Inferior parietal cortex (tissue), 1 donor: ENCODE measurements at regions not wholly inside any gene's neighbourhood (a gene's known extent, or its start where the extent isn't known, plus 50 kb on each side); places are given as distances from the start of the nearest gene placed in this dataset.

Source experiments
- DNase-seq: peaks from one replicate; pipeline ENCODE4 v3.0.0-alpha.2; 2016; ENCODE audit errors: extremely low spot score

- no peak for DNase-seq
Observed at GRCh38 chr12:126361804-126362203, 1296.6 kb downstream of the AACS start.

- no peak for DNase-seq
Observed at GRCh38 chr12:126362493-126362892, 1297.3 kb downstream of the AACS start.

GRCh38 chr12:126362964-126363363 lies 1297.7 kb downstream of the AACS start:
- no peak for DNase-seq

GRCh38 chr12:126369487-126370463 lies 1304.5 kb downstream of the AACS start:
- no peak for DNase-seq

- DNase-seq, result no peak
Observed at GRCh38 chr12:126383506-126383905, 1318.3 kb downstream of the AACS start.

- DNase-seq, result no peak
Observed at GRCh38 chr12:126384026-126384564, 1318.9 kb downstream of the AACS start.

- DNase-seq, result no peak
Observed at GRCh38 chr12:126385785-126386184, 1320.5 kb downstream of the AACS start.

GRCh38 chr12:126389220-126389841 lies 1324.1 kb downstream of the AACS start:
- peak; percentile 7 for DNase-seq

- DNase-seq, result no peak
Observed at GRCh38 chr12:126389961-126390360, 1324.7 kb downstream of the AACS start.

- DNase-seq, result no peak
Observed at GRCh38 chr12:126390969-126391566, 1325.8 kb downstream of the AACS start.

- DNase-seq, result no peak
Observed at GRCh38 chr12:126396536-126396935, 1331.3 kb downstream of the AACS start.

GRCh38 chr12:126397071-126397581 lies 1331.9 kb downstream of the AACS start:
- DNase-seq, result peak; percentile 55

GRCh38 chr12:126397660-126398059 lies 1332.4 kb downstream of the AACS start:
- DNase-seq, result no peak

GRCh38 chr12:126400831-126401230 lies 1335.6 kb downstream of the AACS start:
- no peak for DNase-seq

GRCh38 chr12:126404293-126404881 lies 1339.2 kb downstream of the AACS start:
- no peak for DNase-seq

GRCh38 chr12:126418400-126418799 lies 1353.2 kb downstream of the AACS start:
- DNase-seq, result no peak

GRCh38 chr12:126419131-126419530 lies 1353.9 kb downstream of the AACS start:
- no peak for DNase-seq

GRCh38 chr12:126424696-126425095 lies 1359.5 kb downstream of the AACS start:
- DNase-seq, result no peak

- no peak for DNase-seq
Observed at GRCh38 chr12:126425264-126425663, 1360.0 kb downstream of the AACS start.

GRCh38 chr12:126428769-126429168 lies 1363.5 kb downstream of the AACS start:
- no peak for DNase-seq

- no peak for DNase-seq
Observed at GRCh38 chr12:126430921-126431320, 1365.7 kb downstream of the AACS start.

GRCh38 chr12:126431767-126432166 lies 1366.5 kb downstream of the AACS start:
- no peak for DNase-seq
